AG08395 (cell line): ENCODE measurements at regions not wholly inside any gene's neighbourhood (a gene's known extent, or its start where the extent isn't known, plus 50 kb on each side); places are given as distances from the start of the nearest gene placed in this dataset.

Experiments
- DNase-seq: peaks from one replicate; pipeline ENCODE4 v3.0.0; 2012; ENCODE audit warnings: mixed read lengths, low spot score

- DNase-seq: no peak
Measured at GRCh38 chr2:41486948-41487347, 560.9 kb upstream of the PKDCC start.

- no peak for DNase-seq
Measured at GRCh38 chr2:41488888-41489287, 558.9 kb upstream of the PKDCC start.

DNA sequence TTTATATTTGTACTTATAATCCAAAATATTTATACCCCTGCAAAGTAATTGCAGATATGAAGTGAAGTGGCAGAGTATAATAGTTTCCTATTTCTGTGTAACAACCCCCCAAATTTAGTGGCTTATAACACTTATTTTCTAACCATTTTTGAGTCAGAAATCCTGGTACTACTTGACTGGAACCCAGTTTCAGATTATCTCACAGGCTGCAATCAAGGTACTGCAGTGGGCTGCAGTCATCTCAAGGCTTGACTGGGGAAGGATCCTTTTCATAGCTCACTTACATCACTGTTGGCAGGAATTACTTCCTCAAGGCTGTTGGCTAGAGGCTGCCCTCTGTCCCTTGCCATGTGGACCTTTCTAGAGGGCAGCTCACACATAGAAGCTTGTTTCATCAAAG lies 558.2 kb upstream of the PKDCC start:
- no peak for DNase-seq

DNA sequence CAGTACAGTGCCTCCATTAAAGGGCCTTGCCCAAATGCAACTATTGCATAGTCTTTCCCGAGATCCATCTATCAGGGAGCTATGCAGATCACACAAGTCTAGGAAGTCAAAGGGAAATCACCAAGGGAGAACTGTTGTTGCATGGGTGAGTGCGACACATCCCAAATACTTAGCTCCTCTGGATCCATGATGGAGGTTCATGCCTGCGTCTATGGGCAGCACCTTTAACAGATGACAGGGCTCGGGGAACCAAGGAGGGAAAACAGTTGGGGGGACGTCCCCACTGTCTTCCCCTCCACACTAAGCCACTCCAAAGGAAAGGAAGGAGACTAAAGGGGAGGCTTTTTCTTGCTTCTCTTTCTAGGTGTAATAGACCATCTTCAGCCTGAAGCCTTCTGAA lies 552.8 kb upstream of the PKDCC start:
- DNase-seq: no peak

GRCh38 chr2:41496908-41497307 lies 550.9 kb upstream of the PKDCC start:
- DNase-seq: no peak

GRCh38 chr2:41498781-41499180 lies 549.0 kb upstream of the PKDCC start:
- DNase-seq: no peak

- no peak for DNase-seq
Measured at GRCh38 chr2:41500895-41501294, 546.9 kb upstream of the PKDCC start.

GRCh38 chr2:41502752-41503151 lies 545.1 kb upstream of the PKDCC start:
- no peak for DNase-seq

DNA sequence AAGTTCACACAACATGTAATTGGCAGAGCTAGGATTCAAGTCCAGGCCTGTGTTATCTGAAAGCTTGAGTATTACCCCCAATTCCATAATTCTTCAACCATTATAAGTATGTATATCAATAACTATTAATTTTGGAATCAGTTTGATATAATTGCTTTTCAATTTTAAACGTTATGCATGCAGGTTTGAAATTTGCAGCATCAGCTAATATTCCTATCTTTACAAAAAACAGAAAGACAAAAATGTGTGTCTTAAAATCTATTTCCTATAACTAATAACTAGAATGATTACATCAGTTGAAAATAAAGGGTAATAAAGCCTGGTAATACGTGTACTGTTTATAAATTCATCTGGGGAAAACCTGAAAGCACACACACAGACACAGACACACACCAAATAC lies 543.3 kb upstream of the PKDCC start:
- no peak for DNase-seq

DNA sequence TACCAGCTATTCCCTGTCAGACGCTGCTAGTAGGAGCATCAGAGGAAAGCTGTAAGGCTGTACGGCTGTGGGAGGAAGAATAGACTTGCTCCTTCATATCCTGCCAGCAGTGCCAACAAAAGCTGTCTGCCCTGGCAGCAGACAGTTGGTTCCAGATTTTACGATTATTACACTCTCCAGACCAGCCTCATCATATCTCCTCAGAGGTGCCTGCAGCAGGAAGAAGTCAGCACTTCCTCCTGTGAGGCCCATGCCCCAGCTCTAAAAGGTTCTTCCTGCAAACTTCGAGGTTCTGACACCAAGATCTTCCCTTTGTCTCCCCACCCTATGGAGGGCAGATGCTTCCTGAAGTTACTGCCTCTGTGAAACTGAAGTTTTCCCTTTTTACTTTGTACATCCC lies 537.7 kb upstream of the PKDCC start:
- DNase-seq: no peak

- no peak for DNase-seq
Measured at GRCh38 chr2:41521211-41521610, 526.6 kb upstream of the PKDCC start.

- no peak for DNase-seq
Measured at GRCh38 chr2:41527525-41528323, 520.1 kb upstream of the PKDCC start.

DNA sequence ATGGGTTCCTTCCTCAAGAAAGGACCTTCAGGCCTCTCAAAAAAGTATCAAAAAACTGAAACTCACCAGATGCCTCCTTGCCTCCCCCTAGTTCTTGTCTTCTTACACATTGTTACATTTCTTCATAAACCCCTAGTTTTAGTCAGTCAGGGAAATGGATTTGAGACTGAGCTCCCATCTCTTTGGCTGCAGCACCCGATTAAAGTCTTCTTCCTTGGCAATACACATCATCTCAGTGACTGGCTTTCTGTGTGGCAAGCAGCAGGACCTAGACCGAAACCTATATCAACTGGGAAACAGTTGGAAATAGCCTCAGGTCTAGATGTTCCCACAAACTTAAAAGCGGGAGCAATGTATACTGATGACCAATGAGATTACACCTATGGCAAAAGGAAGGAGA lies 512.2 kb upstream of the PKDCC start:
- DNase-seq: no peak

DNA sequence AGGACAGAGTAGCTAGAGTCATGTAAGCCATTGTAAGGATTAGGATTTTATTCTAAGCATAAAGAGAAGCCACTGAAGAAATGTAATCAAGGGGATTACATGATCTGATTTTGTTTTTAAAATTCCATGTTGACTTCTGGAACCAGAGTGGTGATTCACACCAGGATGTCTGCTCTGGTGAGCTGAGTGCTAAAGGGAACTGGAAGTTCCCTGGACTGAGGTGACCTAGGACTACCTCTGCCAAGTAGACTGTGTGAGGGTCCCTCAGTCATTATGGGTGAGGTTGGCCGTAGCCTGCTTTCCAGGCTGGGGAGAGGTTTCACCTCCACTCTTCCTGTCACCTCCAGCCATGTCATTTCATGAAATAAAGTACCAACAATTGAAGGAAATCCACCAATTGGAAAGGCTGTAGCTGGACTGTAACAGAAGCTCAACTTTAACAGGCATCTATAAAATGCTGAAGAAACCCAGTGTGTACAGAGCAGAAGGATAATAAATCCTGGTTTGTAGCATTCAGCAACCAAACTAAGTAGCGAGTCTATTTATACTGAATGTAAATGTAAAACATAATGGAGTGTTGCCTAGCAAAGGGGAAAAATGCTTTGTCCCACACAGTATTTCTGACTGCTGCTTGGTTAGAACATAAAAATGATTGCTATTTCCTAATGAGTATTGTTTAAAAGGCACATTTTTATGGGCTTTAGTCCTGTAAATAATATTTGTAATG lies 507.4 kb upstream of the PKDCC start:
- DNase-seq: no peak

DNA sequence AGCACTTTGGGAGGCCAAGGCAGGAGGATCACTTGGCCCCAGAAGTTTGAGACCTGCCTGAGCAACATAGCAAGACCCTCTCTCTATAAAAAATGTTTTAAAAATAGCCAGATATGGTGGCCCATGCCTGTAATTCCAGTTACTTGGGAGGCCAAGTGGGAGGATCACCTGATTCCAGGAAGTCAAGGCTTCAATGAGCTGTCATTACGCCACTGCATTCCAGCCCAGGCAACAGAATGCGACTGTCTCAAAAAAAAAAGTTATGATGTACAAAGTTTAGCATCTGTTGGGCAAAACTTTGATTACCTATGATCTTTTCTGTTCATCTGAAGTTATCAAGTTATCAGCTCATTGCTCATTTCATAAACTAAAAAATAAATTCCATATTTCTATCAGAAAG lies 504.1 kb upstream of the PKDCC start:
- no peak for DNase-seq

- no peak for DNase-seq
Measured at GRCh38 chr2:41544709-41545108, 503.1 kb upstream of the PKDCC start.

DNA sequence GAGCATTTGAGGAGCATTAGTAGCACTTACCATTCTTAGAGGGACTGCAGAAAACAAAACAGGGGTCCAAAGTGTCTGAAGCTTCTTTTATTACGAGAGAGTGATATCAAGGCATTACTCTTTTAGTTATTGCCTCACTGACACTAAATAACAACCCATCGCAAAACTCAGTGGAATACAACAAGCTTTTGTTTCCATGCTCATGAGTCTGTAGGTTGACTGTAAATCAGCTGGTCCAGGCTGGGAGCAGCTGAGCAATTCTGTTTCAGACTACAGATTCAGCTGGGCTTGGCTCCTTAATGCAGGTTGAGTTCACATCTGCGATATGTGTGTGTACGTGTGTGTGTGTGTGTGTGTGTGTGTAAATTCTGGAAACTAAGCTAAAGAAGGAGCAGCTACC lies 501.8 kb upstream of the PKDCC start:
- no peak for DNase-seq

GRCh38 chr2:41568648-41569047 lies 479.2 kb upstream of the PKDCC start:
- DNase-seq: no peak

- no peak for DNase-seq
Measured at GRCh38 chr2:41572154-41572553, 475.7 kb upstream of the PKDCC start.

GRCh38 chr2:41576423-41576822 lies 471.4 kb upstream of the PKDCC start:
- DNase-seq: no peak

DNA sequence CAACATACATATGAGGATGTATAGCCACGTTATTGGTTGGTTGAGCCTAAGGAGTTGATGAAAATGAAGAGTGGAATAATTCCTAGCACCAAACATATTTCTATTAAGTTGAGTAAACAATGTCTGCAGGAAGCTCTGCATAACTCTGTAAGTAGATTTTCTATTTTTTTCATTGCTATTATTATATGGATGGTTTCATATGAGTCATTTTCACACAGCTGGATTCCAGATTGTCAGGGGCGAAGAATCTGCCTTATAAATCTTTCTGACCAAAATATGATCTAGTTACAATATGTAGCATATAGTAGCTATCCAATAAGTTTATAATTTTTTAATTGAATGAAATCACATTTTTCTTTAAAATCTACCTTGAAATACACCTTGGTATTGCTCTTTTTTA lies 468.0 kb upstream of the PKDCC start:
- no peak for DNase-seq

- no peak for DNase-seq
Measured at GRCh38 chr2:41580806-41581205, 467.0 kb upstream of the PKDCC start.

DNA sequence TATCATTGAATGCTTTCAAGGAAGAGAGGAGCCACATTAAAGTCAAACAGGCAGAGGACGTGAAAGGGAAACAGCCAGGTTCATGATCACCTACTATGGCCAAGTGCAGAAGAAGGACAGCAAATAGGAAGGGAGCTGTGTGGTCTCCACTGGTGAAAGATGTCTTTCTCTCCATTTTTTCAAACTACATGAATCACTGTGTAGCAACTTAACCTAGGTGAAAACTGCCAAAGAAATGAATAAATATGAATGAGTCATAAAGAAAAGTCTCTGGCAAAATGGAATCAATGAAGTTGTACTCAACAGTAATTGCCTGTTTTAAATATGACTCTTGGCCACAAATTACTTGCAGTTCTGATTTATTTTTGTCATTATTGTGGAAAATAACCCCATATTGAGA lies 452.6 kb upstream of the PKDCC start:
- DNase-seq: no peak

GRCh38 chr2:41597680-41598079 lies 450.1 kb upstream of the PKDCC start:
- DNase-seq: no peak
